PC-3 (cell line): ENCODE measurements at regions not wholly inside any gene's neighbourhood (a gene's known extent, or its start where the extent isn't known, plus 50 kb on each side); places are given as distances from the start of the nearest gene placed in this dataset.

Experiments
- ATAC-seq: fragments of 200-7000 bp; cut with Tn5 transposase; 2 replicates; pipeline ENCODE4 v1.9.1; 2020; ENCODE audit warnings: mild to moderate bottlenecking, moderate library complexity
- BruUV-seq: library from RNA; stranded (reverse); fragments of 400-500 nt; replicated peaks from 2 replicates; lab custom pipeline; 2021; lab: Mats Ljungman, UMichigan
- CTCF ChIA-PET: fragments of 300-600 bp; sonication (Branson Sonifier 250); formaldehyde crosslinking; loops from one replicate; lab custom pipeline; 2022; ENCODE audit warnings: antibody characterized with exemption; lab: Charles Lee
- POLR2A ChIA-PET: fragments of 300-600 bp; sonication (Branson Sonifier 250); formaldehyde crosslinking; loops from one replicate; lab custom pipeline; 2022; ENCODE audit warnings: antibody characterized with exemption; ENCODE audit not compliant: unreplicated experiment; lab: Charles Lee
- DNase-seq: peaks from one replicate; pipeline ENCODE4 v3.0.0-alpha.2; 2015
- H2AFZ ChIP-seq: fragments of 300-600 bp; sonication (generic); 2 replicates; pipeline ENCODE4 v1.6.0; 2016; ENCODE audit warnings: antibody characterized with exemption, low read length
- H3F3A ChIP-seq: fragments of 300-600 bp; sonication (generic); one replicate; pipeline ENCODE4 v1.6.0; 2017; ENCODE audit warnings: antibody characterized with exemption, low read length, control low read depth, mild to moderate bottlenecking; ENCODE audit not compliant: unreplicated experiment
- H3K27ac ChIP-seq: fragments of 300-600 bp; sonication (generic); 2 replicates; pipeline ENCODE4 v1.5.1; 2016; ENCODE audit warnings: mild to moderate bottlenecking, low read length
- H3K27me3 ChIP-seq: fragments of 300-600 bp; sonication (generic); 2 replicates; pipeline ENCODE4 v1.6.1; 2016; ENCODE audit warnings: low read length, mixed read lengths
- H3K36me3 ChIP-seq: fragments of 300-600 bp; sonication (generic); 2 replicates; pipeline ENCODE4 v1.6.1; 2016; ENCODE audit warnings: low read depth, mixed run types, low read length, mixed read lengths
- H3K4me1 ChIP-seq: fragments of 300-600 bp; sonication (generic); 2 replicates; pipeline ENCODE4 v1.5.1; 2016; ENCODE audit warnings: low read length; ENCODE audit not compliant: insufficient read depth
- H3K4me2 ChIP-seq: fragments of 300-600 bp; sonication (generic); 2 replicates; pipeline ENCODE4 v1.6.0; 2016; ENCODE audit warnings: low read length
- H3K4me3 ChIP-seq: fragments of 300-600 bp; sonication (generic); 2 replicates; pipeline ENCODE4 v1.5.1; 2016; ENCODE audit warnings: mild to moderate bottlenecking, low read length, mixed read lengths
- H3K79me2 ChIP-seq: fragments of 300-600 bp; sonication (generic); 2 replicates; pipeline ENCODE4 v1.6.1; 2017; ENCODE audit warnings: low read length, mixed read lengths
- H3K9ac ChIP-seq: fragments of 300-600 bp; sonication (generic); 2 replicates; pipeline ENCODE4 v1.6.0; 2016; ENCODE audit warnings: mild to moderate bottlenecking, low read length
- H3K9me2 ChIP-seq: fragments of 300-600 bp; sonication (generic); replicated peaks from 2 replicates; pipeline ENCODE4 v1.6.1; 2016; ENCODE audit warnings: mixed run types, low read length, mixed read lengths
- H3K9me3 ChIP-seq: fragments of 300-600 bp; sonication (generic); 2 replicates; pipeline ENCODE4 v1.6.1; 2016; ENCODE audit warnings: low read length, mixed read lengths
- H4K20me1 ChIP-seq: fragments of 300-600 bp; sonication (generic); 2 replicates; pipeline ENCODE4 v1.6.1; 2016; ENCODE audit warnings: low read length, mixed read lengths
- CTCF ChIP-seq: fragments of 300-600 bp; sonication (generic); conservative IDR thresholded peaks from 2 replicates; pipeline ENCODE4 v1.5.1; 2017; ENCODE audit warnings: antibody characterized with exemption, low read depth, mild to moderate bottlenecking, low read length
- EZH2 ChIP-seq: fragments of 300-600 bp; sonication (generic); IDR thresholded peaks from one replicate; pipeline ENCODE4 v1.6.1; 2017; ENCODE audit warnings: antibody characterized with exemption, mild to moderate bottlenecking, low read length; ENCODE audit not compliant: unreplicated experiment
- EZH2phosphoT487 ChIP-seq: fragments of 300-600 bp; sonication (generic); IDR thresholded peaks from 2 replicates; pipeline ENCODE4 v1.6.1; 2018; ENCODE audit warnings: mild to moderate bottlenecking, antibody characterized with exemption, low read length, borderline replicate concordance
- intact Hi-C: fragments of 100-400 bp; cut with micrococcal nuclease; formaldehyde crosslinking; loops from 2 replicates; pipeline ENCODE4 v1.9.0; 2023

GRCh38 chr14:84152452-84152851 is 1377.5 kb upstream of the FLRT2 start:
- Histone ChIP-seq H2AFZ (no peak overlapping the region), H3K27ac (no peak overlapping the region), H4K20me1 (no peaks in the 10 kb centered on the region), H3K9me2 (no peaks in the 10 kb centered on the region), H3K4me2 (no peak overlapping the region), H3K79me2 (no peaks in the 10 kb centered on the region), H3F3A (no peaks in the 10 kb centered on the region), H3K4me3 (no peak overlapping the region), H3K9ac (no peak overlapping the region), H3K27me3 (no peaks in the 10 kb centered on the region), H3K4me1 (no peaks in the 10 kb centered on the region), H3K36me3 (no peaks in the 10 kb centered on the region), H3K9me3 (no peaks in the 10 kb centered on the region)
- ATAC-seq (no peak), DNase-seq (no peak)
- no TSS peak for BruUV-seq
- ChIA-PET POLR2A (no interaction called here), CTCF (no interaction called here)
- TF ChIP-seq CTCF (no peak), EZH2phosphoT487 (no peak), EZH2 (no peak)
- intact Hi-C loops: no loop called here

- no peak overlapping the region for H3K4me2 ChIP-seq
- H3K9ac ChIP-seq: no peak overlapping the region
- intact Hi-C loops: no loop called here
- H4K20me1 ChIP-seq: no peaks in the 10 kb centered on the region
- TF ChIP-seq EZH2 (no peak), EZH2phosphoT487 (no peak), CTCF (no peak)
- ATAC-seq (no peak), DNase-seq (no peak)
- no peaks in the 10 kb centered on the region for H3K27me3 ChIP-seq
- no peaks in the 10 kb centered on the region for H3K79me2 ChIP-seq
- H3K4me1 ChIP-seq: no peaks in the 10 kb centered on the region
- ChIA-PET CTCF (no interaction called here), POLR2A (no interaction called here)
- H2AFZ ChIP-seq: no peak overlapping the region
- no peaks in the 10 kb centered on the region for H3K36me3 ChIP-seq
- no peaks in the 10 kb centered on the region for H3F3A ChIP-seq
- no peaks in the 10 kb centered on the region for H3K9me2 ChIP-seq
- no peak overlapping the region for H3K4me3 ChIP-seq
- no peak overlapping the region for H3K27ac ChIP-seq
- H3K9me3 ChIP-seq: peaks cover 12% of the 10 kb centered on the region; the same call in 1 of the 2 replicates
- BruUV-seq: no TSS peak
Observed at GRCh38 chr14:84162633-84163032, 1367.3 kb upstream of the FLRT2 start.

GRCh38 chr14:84167026-84167425 is 1362.9 kb upstream of the FLRT2 start:
- no peaks in the 10 kb centered on the region for H4K20me1 ChIP-seq
- H3K4me3 ChIP-seq: no peak overlapping the region
- H3K4me1 ChIP-seq: no peaks in the 10 kb centered on the region
- H3K9me3 ChIP-seq: peaks cover 13% of the 10 kb centered on the region; the same call in 1 of the 2 replicates
- BruUV-seq: no TSS peak
- no peak overlapping the region for H2AFZ ChIP-seq
- intact Hi-C loops: no loop called here
- no peaks in the 10 kb centered on the region for H3K36me3 ChIP-seq
- H3K27ac ChIP-seq: no peak overlapping the region
- H3F3A ChIP-seq: no peaks in the 10 kb centered on the region
- no peak for ATAC-seq
- no peaks in the 10 kb centered on the region for H3K27me3 ChIP-seq
- H3K4me2 ChIP-seq: no peak overlapping the region
- no peak for DNase-seq
- H3K79me2 ChIP-seq: no peaks in the 10 kb centered on the region
- no peak for TF ChIP-seq EZH2
- no peak for TF ChIP-seq EZH2phosphoT487
- no peak for TF ChIP-seq CTCF
- H3K9me2 ChIP-seq: no peaks in the 10 kb centered on the region
- H3K9ac ChIP-seq: no peak overlapping the region
- CTCF ChIA-PET: no interaction called here
- POLR2A ChIA-PET: no interaction called here
